Hematopoietic multipotent progenitor cell (in vitro differentiated cells): ENCODE measurements at regions not wholly inside any gene's neighbourhood (a gene's known extent, or its start where the extent isn't known, plus 50 kb on each side); places are given as distances from the start of the nearest gene placed in this dataset.
A peak's percentile ranks its signal among the peaks of the same experiment; 100 is the strongest.
"Not testable (repeated sequence)": the region's sequence is repeated elsewhere in the genome, so short reads cannot be mapped to it uniquely, and the experiment has no call there.

ENCODE experiments used
- DNase-seq, 3 donors: peaks; one replicate each; pipeline ENCODE4 v3.0.0-alpha.2; 2011 to 2015; ENCODE audit warnings: low read depth in 2 of 3, low spot score in 2 of 3

DNA sequence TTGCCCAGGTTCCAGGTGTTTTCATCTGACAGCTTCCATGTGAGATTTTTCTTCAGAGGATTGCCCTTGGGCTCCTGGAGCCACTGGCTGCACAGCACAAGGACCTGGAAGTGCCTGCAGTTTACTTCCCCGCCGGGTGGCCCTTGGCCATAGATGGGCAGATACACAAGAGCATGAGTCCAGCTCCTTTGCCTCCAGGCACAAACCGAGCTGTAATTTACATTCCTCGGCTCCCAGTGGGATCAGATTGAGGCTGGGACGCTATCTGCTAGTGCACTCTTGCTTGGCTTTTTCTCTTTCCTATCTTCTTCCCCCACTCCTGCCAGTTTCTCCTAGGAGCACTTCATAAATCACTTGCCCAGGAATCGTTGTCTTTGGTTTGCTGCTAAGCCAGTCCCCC, 85.4 kb upstream of the RALY start:
- no peak for DNase-seq

DNA sequence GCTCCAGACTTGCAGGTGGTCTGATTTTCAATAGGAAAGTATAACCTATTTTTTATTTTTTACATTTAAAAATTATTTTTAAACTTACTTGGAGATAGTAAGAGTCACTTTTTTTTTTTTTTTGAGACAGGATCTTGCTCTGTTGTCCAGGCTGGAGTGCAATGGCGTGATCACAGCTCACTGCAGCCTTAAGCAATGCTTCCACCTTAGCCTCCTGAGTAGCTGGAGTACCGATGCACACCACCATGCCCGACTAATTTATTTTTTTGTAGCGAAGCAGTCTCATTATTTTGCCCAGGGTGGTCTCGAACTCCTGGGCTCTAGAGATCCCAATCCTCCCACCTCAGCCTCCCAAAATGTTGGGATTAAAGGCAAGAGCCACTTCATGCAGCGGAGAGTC, 84.8 kb upstream of the RALY start:
- DNase-seq: no peak

DNA sequence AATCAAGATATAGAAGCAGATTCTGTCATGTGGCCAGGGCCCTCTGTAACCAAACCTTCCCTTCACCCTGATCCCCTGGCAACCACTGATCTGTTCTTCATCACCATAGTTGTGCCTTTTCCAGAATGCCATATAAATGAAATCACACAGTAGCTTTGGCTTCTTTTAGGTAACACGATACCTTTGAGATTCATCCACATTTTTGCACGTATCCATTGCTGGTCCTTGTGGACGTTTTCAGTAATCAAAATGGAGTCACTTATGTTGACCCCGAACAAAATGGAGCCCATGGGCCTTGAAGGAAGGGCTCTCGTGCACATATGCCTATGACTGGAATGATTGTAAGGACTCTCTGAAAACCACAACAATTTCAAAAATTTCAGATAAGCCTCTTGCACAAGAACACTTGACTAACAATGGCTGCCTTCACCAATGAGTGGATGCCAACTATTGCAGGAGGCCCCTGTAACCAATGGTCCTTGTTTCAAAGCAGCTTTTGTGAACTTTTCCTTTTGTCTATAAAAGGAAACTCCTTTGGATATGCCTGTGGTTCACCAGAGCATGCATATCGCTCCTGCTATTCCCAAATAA, 84.3 kb upstream of the RALY start:
- no peak for DNase-seq

DNA sequence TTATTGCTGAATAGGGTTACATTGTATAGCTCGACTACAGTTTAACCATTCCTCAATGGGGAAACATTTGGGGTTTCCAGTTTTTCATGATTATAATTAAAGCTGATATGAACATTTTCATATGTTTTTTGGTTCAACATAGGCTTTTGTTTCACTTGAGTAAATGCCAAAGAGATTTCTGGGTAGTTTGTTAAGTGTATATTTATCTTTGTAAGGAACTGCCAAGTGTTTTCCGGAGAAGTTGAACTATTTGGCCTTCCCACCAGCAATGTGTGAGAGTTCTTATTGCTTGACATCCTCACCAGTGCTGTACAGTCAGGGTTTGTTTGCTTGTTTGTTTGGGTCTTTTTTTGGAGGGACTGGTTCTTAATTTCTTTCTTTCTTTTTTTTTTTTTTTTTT, 83.7 kb upstream of the RALY start:
- DNase-seq: no peak

GRCh38 chr20:33910529-33911327, 83.0 kb upstream of the RALY start:
- no peak for DNase-seq

- DNase-seq: peak in 1 of 3 donors; percentile 8
Measured at GRCh38 chr20:33914919-33915318, 78.8 kb upstream of the RALY start.

DNA sequence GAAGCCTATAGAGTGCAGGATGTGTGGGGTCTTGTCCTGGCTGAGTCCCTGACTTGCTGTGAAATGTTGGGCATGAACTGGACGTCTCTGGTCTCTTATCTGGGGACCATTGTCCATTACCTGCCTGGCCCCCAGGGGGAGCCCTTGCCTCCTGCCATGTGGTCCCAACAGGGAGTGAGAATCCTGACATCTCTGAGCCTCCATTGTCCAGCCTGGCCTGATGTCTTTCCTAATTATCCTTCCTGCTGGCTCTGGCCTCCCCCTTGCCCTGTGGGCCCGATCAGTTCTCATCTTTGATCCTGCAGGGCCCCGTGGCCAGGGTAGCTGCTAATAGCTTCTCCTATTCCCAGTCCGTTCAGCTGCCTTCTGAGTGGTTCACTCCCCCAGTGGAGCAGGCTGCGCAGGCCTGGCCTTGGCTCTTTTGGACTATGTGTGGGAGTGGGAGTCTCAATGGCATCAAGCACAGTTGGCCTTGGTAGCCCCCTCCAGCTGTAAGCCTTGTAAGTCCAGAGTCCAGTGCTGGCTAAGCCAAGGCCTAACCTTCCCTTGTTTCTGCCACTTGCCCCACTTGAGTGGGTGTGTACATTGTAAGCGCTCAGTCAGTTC, 77.9 kb upstream of the RALY start:
- peak in 2 of 3 donors; percentile 18 to 50 for DNase-seq

- no peak for DNase-seq
Measured at GRCh38 chr20:33916768-33917167, 76.9 kb upstream of the RALY start.

GRCh38 chr20:33917831-33918525, 75.7 kb upstream of the RALY start:
- no peak for DNase-seq

- DNase-seq: no peak
Measured at GRCh38 chr20:33918662-33919061, 75.0 kb upstream of the RALY start.

GRCh38 chr20:33919653-33920052, 74.1 kb upstream of the RALY start:
- no peak for DNase-seq

DNA sequence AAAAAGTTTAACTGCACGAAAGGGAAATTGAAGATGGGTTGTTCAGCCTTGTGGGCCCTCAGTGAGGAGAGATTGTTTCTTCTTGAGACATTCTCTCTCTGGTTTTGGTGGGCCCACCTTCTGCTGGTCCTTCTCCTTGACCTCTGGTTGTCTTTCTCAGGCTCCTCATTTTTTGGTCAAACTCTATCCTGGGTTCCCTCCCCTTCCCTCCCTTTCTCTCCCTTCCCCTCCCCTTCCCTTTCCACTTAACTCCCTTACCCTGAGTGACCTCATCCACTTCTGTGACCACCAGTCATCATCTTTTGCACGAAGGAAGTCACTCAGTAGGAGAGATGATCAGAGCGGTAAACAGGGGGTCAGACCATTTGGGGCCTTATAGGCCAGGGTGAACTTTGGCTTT, 71.5 kb upstream of the RALY start:
- no peak for DNase-seq

GRCh38 chr20:33923740-33924139, 70.0 kb upstream of the RALY start:
- no peak for DNase-seq

DNA sequence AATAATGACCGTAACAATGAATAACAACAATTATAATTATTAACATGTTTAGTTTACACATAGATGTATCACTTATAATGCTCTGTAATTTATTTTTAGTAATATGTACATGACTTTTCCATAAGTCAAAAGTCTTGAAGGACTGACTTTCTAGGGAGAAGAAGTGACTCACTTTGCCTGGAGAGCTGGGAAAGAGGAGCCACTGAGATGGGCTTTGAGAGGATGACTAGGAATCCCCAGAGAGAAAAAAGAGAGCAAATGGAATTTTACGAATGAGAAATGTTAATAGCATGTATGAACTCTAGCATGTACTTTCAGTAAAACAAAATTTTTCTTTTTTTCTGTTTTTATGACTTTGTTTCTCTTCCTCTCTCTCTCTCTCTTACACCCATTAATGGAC, 67.8 kb upstream of the RALY start:
- DNase-seq: no peak

DNA sequence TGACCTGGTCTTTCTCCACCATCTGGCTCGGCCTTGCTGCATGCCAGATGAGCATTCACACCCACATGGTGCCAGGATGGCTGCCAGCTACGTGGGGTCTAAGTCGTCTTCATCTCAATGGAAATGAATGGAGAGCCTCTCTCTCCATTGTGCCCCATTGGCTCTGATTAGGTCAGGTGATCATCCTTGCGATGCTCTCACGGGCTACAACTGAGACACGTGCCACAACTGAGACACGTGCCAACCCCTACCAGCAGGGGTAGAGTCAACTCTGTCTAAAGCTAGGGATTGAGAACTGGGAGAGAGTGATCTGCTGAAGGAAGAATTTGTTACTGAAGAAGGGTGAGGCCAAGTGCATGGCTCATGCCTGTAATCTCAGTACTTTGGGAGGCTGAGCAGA, 67.3 kb upstream of the RALY start:
- DNase-seq: no peak

- no peak for DNase-seq
Measured at GRCh38 chr20:33927724-33928123, 66.0 kb upstream of the RALY start.

DNA sequence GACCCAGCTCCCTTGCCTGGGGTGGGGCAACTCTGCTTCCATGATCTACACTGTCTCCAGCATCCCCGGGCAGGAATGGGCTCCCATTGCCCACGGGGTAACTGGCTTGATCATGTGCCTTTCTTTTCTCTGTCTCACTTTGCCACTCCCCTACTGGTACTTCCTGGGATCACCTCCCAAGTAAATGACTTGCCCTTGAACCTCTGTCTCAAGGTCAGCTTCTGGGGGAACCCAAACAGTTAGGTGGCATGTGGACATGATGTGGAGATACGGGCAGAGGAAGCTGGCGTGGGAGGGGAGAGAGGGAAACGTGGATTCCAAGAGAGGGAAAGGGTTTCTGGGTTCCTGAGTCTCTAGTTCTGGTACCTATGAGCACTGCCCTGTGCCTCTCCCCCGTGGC, 63.8 kb upstream of the RALY start:
- DNase-seq: no peak

- DNase-seq: peak in 2 of 3 donors; percentile 70 to 87
Measured at GRCh38 chr20:33933469-33933909, 60.2 kb upstream of the RALY start.

GRCh38 chr20:33936656-33937055, 57.1 kb upstream of the RALY start:
- no peak for DNase-seq

GRCh38 chr20:33939031-33939430, 54.7 kb upstream of the RALY start:
- DNase-seq: not testable (repeated sequence)

GRCh38 chr20:33940666-33941065, 53.0 kb upstream of the RALY start:
- DNase-seq: no peak
